ENCODE measurements at regions not wholly inside any gene's neighbourhood (a gene's known extent, or its start where the extent isn't known, plus 50 kb on each side); places are given as distances from the start of the nearest gene placed in this dataset.
"Not testable (repeated sequence)": the region's sequence is repeated elsewhere in the genome, so short reads cannot be mapped to it uniquely, and the experiment has no call there.

GRCh38 chr5:142259758-142260157, 65.1 kb downstream of the SPRY4 start:
- no peak for DNase-seq (ENCODE audit: low read depth in 2 of 2)

GRCh38 chr5:142255831-142256230, 69.0 kb downstream of the SPRY4 start:
- DNase-seq (ENCODE audit: low read depth in 2 of 2), result no peak

- DNase-seq (ENCODE audit: low read depth in 2 of 2), result no peak
Observed at GRCh38 chr5:142254431-142254830, 70.4 kb downstream of the SPRY4 start.

- no peak for DNase-seq (ENCODE audit: low read depth in 2 of 2)
Observed at GRCh38 chr5:142253938-142254337, 70.9 kb downstream of the SPRY4 start.

- no peak for DNase-seq (ENCODE audit: low read depth in 2 of 2)
Observed at GRCh38 chr5:142250119-142250518, 74.7 kb downstream of the SPRY4 start.

GRCh38 chr5:142248853-142249462, 75.9 kb downstream of the SPRY4 start:
- no peak for DNase-seq (ENCODE audit: low read depth in 2 of 2)

GRCh38 chr5:142246258-142246657, 78.6 kb downstream of the SPRY4 start:
- no peak for DNase-seq (ENCODE audit: low read depth in 2 of 2)

- DNase-seq (ENCODE audit: low read depth in 2 of 2), result no peak
Observed at GRCh38 chr5:142245786-142246185, 79.0 kb downstream of the SPRY4 start.

- no peak for DNase-seq (ENCODE audit: low read depth in 2 of 2)
Observed at GRCh38 chr5:142244440-142244839, 80.4 kb downstream of the SPRY4 start.

- no peak for DNase-seq (ENCODE audit: low read depth in 2 of 2)
Observed at GRCh38 chr5:142242272-142242671, 82.5 kb downstream of the SPRY4 start.

- no peak for DNase-seq (ENCODE audit: low read depth in 2 of 2)
Observed at GRCh38 chr5:142239394-142240159, 85.2 kb downstream of the SPRY4 start.

GRCh38 chr5:142237707-142238106, 87.1 kb downstream of the SPRY4 start:
- DNase-seq (ENCODE audit: low read depth in 2 of 2), result no peak

GRCh38 chr5:142236673-142237290, 88.0 kb downstream of the SPRY4 start:
- DNase-seq (ENCODE audit: low read depth in 2 of 2), result not testable (repeated sequence)

GRCh38 chr5:142235870-142236672, 88.8 kb downstream of the SPRY4 start:
- no peak for DNase-seq (ENCODE audit: low read depth in 2 of 2)

- peak in 1 of 2 donors; percentile 23 for DNase-seq (ENCODE audit: low read depth in 2 of 2)
Observed at GRCh38 chr5:142235050-142235797, 89.6 kb downstream of the SPRY4 start.

- no peak for DNase-seq (ENCODE audit: low read depth in 2 of 2)
Observed at GRCh38 chr5:142233083-142234032, 91.5 kb downstream of the SPRY4 start.

GRCh38 chr5:142230949-142231348, 93.9 kb downstream of the SPRY4 start:
- DNase-seq (ENCODE audit: low read depth in 2 of 2), result not testable (repeated sequence)

GRCh38 chr5:142225141-142225540, 99.7 kb downstream of the SPRY4 start:
- DNase-seq (ENCODE audit: low read depth in 2 of 2), result no peak

GRCh38 chr5:142222866-142223558, 101.8 kb downstream of the SPRY4 start:
- DNase-seq (ENCODE audit: low read depth in 2 of 2), result no peak

All from stimulated activated CD8-positive, alpha-beta memory T cell treated with anti-CD3 and anti-CD28 coated beads, Interleukin-15, amount 100 ng/mL, for 4 hours (primary cell).